ENCODE measurements at regions not wholly inside any gene's neighbourhood (a gene's known extent, or its start where the extent isn't known, plus 50 kb on each side); places are given as distances from the start of the nearest gene placed in this dataset.

- Histone ChIP-seq H3K36me3 (replicated peaks) (no peaks in the 10 kb centered on the region), H3K27me3 (replicated peaks) (no peaks in the 10 kb centered on the region), H3K4me3 (ENCODE audit: low read depth, low read length) (no peak overlapping the region), H3K27ac (no peak overlapping the region)
- DNase-seq, result no peak
- in situ Hi-C loops (cut with HindIII; ENCODE audit: low pct_ligation_motif_present, low sequenced_read_pairs), result no loop called here
- TF ChIP-seq, protein P1, sequence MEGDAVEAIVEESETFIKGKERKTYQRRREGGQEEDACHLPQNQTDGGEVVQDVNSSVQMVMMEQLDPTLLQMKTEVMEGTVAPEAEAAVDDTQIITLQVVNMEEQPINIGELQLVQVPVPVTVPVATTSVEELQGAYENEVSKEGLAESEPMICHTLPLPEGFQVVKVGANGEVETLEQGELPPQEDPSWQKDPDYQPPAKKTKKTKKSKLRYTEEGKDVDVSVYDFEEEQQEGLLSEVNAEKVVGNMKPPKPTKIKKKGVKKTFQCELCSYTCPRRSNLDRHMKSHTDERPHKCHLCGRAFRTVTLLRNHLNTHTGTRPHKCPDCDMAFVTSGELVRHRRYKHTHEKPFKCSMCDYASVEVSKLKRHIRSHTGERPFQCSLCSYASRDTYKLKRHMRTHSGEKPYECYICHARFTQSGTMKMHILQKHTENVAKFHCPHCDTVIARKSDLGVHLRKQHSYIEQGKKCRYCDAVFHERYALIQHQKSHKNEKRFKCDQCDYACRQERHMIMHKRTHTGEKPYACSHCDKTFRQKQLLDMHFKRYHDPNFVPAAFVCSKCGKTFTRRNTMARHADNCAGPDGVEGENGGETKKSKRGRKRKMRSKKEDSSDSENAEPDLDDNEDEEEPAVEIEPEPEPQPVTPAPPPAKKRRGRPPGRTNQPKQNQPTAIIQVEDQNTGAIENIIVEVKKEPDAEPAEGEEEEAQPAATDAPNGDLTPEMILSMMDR (IDR thresholded peaks at IDR 0.05; ENCODE audit: low read depth, low read length, missing control alignments), result no peak
Observed at GRCh38 chr14:65888677-65889076, 476.1 kb downstream of the FUT8 start.

DNA sequence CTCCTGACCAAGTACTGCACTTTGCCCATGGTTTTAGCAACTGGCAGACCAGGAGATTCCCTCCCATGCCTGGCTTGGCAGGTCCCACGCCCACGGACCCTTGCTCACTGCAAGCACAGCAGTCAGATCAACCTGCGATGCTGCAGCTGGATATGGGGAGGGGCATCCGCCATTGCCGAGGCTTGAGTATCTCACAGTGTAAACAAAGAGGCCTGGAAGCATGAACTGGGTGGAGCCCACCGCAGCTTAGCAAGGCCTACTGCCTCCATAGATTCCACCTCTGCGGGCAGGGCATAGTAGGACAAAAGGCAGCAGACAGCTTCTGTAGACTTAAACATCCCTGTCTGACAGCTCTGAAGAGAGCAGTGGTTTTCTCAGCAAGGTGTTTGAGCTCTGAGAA is 479.8 kb downstream of the FUT8 start:
- in situ Hi-C loops (cut with HindIII; ENCODE audit: low pct_ligation_motif_present, low sequenced_read_pairs), result no loop called here

GRCh38 chr14:65900164-65900563 is 487.6 kb downstream of the FUT8 start:
- in situ Hi-C loops (cut with HindIII; ENCODE audit: low pct_ligation_motif_present, low sequenced_read_pairs), result no loop called here
- TF ChIP-seq, protein P1 (IDR thresholded peaks at IDR 0.05; ENCODE audit: low read depth, low read length, missing control alignments), result no peak
- no peak for DNase-seq
- Histone ChIP-seq H3K27ac (no peak overlapping the region), H3K4me3 (ENCODE audit: low read depth, low read length) (no peak overlapping the region), H3K27me3 (replicated peaks) (no peaks in the 10 kb centered on the region), H3K36me3 (replicated peaks) (no peaks in the 10 kb centered on the region)

More for the DNA sequence above, 479.8 kb downstream of the FUT8 start:
- TF ChIP-seq, protein P1 (IDR thresholded peaks at IDR 0.05; ENCODE audit: low read depth, low read length, missing control alignments), result no peak
- Histone ChIP-seq H3K4me3 (ENCODE audit: low read depth, low read length) (no peak overlapping the region), H3K27ac (no peak overlapping the region), H3K36me3 (replicated peaks) (no peaks in the 10 kb centered on the region), H3K27me3 (replicated peaks) (no peaks in the 10 kb centered on the region)
- no peak for DNase-seq

DNA sequence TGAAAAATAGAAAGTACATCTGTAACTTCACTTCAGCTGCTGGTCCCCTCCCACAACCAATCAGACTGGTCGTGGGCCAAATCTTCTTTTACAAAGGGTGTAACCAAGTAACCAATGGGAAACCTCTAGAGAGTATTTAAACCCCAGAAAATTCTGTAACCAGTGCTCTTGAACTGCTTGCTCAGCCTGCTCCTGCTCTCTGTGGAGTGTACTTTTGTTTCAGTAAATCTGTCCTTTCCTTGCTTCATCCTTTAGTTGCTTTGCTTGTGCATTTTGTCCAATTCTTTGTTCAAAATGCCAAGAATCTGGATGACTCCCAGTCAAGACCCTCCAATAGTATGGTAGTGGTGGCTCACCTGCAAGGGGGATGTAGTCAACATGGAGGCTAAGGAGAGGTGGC is 489.1 kb downstream of the FUT8 start:
- Histone ChIP-seq H3K36me3 (replicated peaks) (no peaks in the 10 kb centered on the region), H3K27me3 (replicated peaks) (no peaks in the 10 kb centered on the region), H3K27ac (no peak overlapping the region), H3K4me3 (ENCODE audit: low read depth, low read length) (no peak overlapping the region)
- in situ Hi-C loops (cut with HindIII; ENCODE audit: low pct_ligation_motif_present, low sequenced_read_pairs), result no loop called here
- TF ChIP-seq, protein P1 (IDR thresholded peaks at IDR 0.05; ENCODE audit: low read depth, low read length, missing control alignments), result no peak
- DNase-seq, result no peak

DNA sequence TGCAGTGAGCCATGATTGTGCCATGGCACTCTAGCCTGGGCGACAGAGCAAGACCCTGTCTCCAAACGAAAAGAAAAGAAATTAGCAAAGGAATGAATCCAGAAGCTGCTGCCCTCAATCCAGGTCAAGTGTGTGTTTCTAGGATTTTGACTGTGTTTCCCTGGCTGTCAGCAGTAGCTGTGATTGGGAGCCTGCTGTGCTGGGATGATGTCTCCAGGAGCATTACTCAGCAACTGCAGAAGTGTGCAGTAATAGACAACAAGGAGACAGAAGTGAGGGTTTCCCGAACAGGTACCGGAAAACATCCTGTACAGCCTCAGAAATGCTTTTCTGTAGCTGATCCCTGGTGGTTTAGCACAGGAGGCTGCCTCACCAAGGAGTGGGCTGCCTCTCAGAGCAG is 492.5 kb downstream of the FUT8 start:
- in situ Hi-C loops (cut with HindIII; ENCODE audit: low pct_ligation_motif_present, low sequenced_read_pairs), result no loop called here
- no peak for DNase-seq
- Histone ChIP-seq H3K27ac (no peak overlapping the region), H3K36me3 (replicated peaks) (no peaks in the 10 kb centered on the region), H3K4me3 (ENCODE audit: low read depth, low read length) (no peak overlapping the region), H3K27me3 (replicated peaks) (no peaks in the 10 kb centered on the region)
- TF ChIP-seq, protein P1 (IDR thresholded peaks at IDR 0.05; ENCODE audit: low read depth, low read length, missing control alignments), result no peak

GRCh38 chr14:65906344-65906743 is 493.8 kb downstream of the FUT8 start:
- no peaks in the 10 kb centered on the region for H3K36me3 ChIP-seq (replicated peaks)
- H3K27me3 ChIP-seq (replicated peaks), result no peaks in the 10 kb centered on the region
- no peak overlapping the region for H3K4me3 ChIP-seq (ENCODE audit: low read depth, low read length)
- no peak overlapping the region for H3K27ac ChIP-seq
- in situ Hi-C loops (cut with HindIII; ENCODE audit: low pct_ligation_motif_present, low sequenced_read_pairs), result no loop called here
- TF ChIP-seq, protein P1 (IDR thresholded peaks at IDR 0.05; ENCODE audit: low read depth, low read length, missing control alignments), result no peak
- no peak for DNase-seq

Measured in brain microvascular endothelial cell (primary cell).